CD14-positive monocyte (primary cell): ENCODE measurements at regions not wholly inside any gene's neighbourhood (a gene's known extent, or its start where the extent isn't known, plus 50 kb on each side); places are given as distances from the start of the nearest gene placed in this dataset.

ENCODE experiments used
- DNase-seq, 3 donors: peaks; one replicate each; pipeline ENCODE4 v3.0.0-alpha.2; 2011 to 2022
- H2AFZ ChIP-seq: 2 replicates; pipeline ENCODE4 v1.6.0; 2012; ENCODE audit warnings: mild to moderate bottlenecking, low read depth, low read length, inconsistent platforms; ENCODE audit not compliant: insufficient read depth, poor library complexity, severe bottlenecking
- H3K27ac ChIP-seq, 2 donors: 1 replicate in 1 of 2; 2 replicates in 1 of 2; pipeline ENCODE4 v1.5.1; 2012 to 2013; ENCODE audit warnings: low read length in 2 of 2, control low read depth in 1 of 2, inconsistent platforms in 1 of 2, low read depth in 1 of 2, mild to moderate bottlenecking in 1 of 2
- H3K27me3 ChIP-seq, 2 donors: one replicate each; pipeline versions ENCODE4 v1.6.0 to v1.6.1; 2011 to 2013; ENCODE audit warnings: low read length in 2 of 2; ENCODE audit not compliant: control insufficient read depth in 2 of 2, insufficient read depth in 2 of 2
- H3K36me3 ChIP-seq, 2 donors: replicated peaks in 1 of 2; 1 replicate in 1 of 2; 2 replicates in 1 of 2; pipeline versions ENCODE4 v1.5.1 to v1.6.1; 2012 to 2013; ENCODE audit warnings: low read length in 2 of 2, control low read depth in 1 of 2, inconsistent platforms in 1 of 2, mild to moderate bottlenecking in 1 of 2; ENCODE audit not compliant: insufficient read depth in 2 of 2, control insufficient read depth in 1 of 2
- H3K4me1 ChIP-seq, 2 donors: 1 replicate in 1 of 2; 2 replicates in 1 of 2; pipeline versions ENCODE4 v1.5.1 to v1.6.1; 2012 to 2013; ENCODE audit warnings: low read length in 2 of 2, control low read depth in 1 of 2, inconsistent platforms in 1 of 2, mild to moderate bottlenecking in 1 of 2, moderate library complexity in 1 of 2; ENCODE audit not compliant: insufficient read depth in 2 of 2, control insufficient read depth in 1 of 2
- H3K4me2 ChIP-seq: replicated peaks from 2 replicates; pipeline ENCODE3; 2012; ENCODE audit warnings: low read length, moderate library complexity, mild to moderate bottlenecking; ENCODE audit not compliant: poor library complexity, severe bottlenecking; ENCODE audit errors: extremely low read depth
- H3K4me3 ChIP-seq, 3 experiments: fragments of 200-600 bp in 1 of 3; sonication (generic) in 1 of 3; replicated peaks in 1 of 3; 1 replicate in 2 of 3; 2 replicates in 1 of 3; pipeline ENCODE4 v1.5.1; 2011 to 2013; ENCODE audit warnings: low read length in 3 of 3, mild to moderate bottlenecking in 3 of 3, control low read depth in 2 of 3, low read depth in 2 of 3, inconsistent platforms in 1 of 3, moderate library complexity in 1 of 3
- H3K79me2 ChIP-seq: 2 replicates; pipeline ENCODE4 v1.6.0; 2012; ENCODE audit warnings: mild to moderate bottlenecking, control low read depth, inconsistent platforms, low read length, moderate library complexity; ENCODE audit not compliant: insufficient read depth
- H3K9ac ChIP-seq: 2 replicates; pipeline ENCODE4 v1.6.0; 2017; ENCODE audit warnings: low read length, mild to moderate bottlenecking; ENCODE audit not compliant: insufficient read depth, poor library complexity, severe bottlenecking
- H3K9me3 ChIP-seq, 2 donors: replicated peaks in 1 of 2; 1 replicate in 1 of 2; 2 replicates in 1 of 2; pipeline versions ENCODE4 v1.5.1 to v1.6.1; 2012 to 2013; ENCODE audit warnings: low read length in 2 of 2, control low read depth in 1 of 2; ENCODE audit not compliant: control insufficient read depth in 1 of 2, insufficient read depth in 1 of 2
- H4K20me1 ChIP-seq: 2 replicates; pipeline ENCODE4 v1.6.0; 2012; ENCODE audit warnings: mild to moderate bottlenecking, low read length, control low read depth, moderate library complexity; ENCODE audit not compliant: insufficient read depth
- H3K27ac Mint-ChIP-seq, 7 donors: one replicate each; pipeline ENCODE4 v1.8.0; 2020; ENCODE audit warnings: mild to moderate bottlenecking in 7 of 7, mixed read lengths in 7 of 7, moderate library complexity in 6 of 7, inconsistent platforms in 2 of 7
- H3K27me3 Mint-ChIP-seq, 3 donors: one replicate each; pipeline ENCODE4 v1.8.0; 2021 to 2022; ENCODE audit warnings: low read depth in 3 of 3, mild to moderate bottlenecking in 3 of 3, mixed read lengths in 3 of 3, moderate library complexity in 3 of 3, inconsistent platforms in 1 of 3
- H3K36me3 Mint-ChIP-seq, 2 donors: one replicate each; pipeline ENCODE4 v1.8.0; 2020; ENCODE audit warnings: mixed read lengths in 2 of 2, inconsistent platforms in 1 of 2, mild to moderate bottlenecking in 1 of 2
- H3K4me1 Mint-ChIP-seq: one replicate; pipeline ENCODE4 v1.8.0; 2020; ENCODE audit warnings: mild to moderate bottlenecking, mixed read lengths
- H3K4me3 Mint-ChIP-seq, 2 donors: one replicate each; pipeline ENCODE4 v1.8.0; 2020; ENCODE audit warnings: mild to moderate bottlenecking in 2 of 2, mixed read lengths in 2 of 2, moderate library complexity in 1 of 2
- H3K9me3 Mint-ChIP-seq, 7 donors: one replicate each; pipeline ENCODE4 v1.8.0; 2020 to 2022; ENCODE audit warnings: mixed read lengths in 7 of 7, mild to moderate bottlenecking in 6 of 7, moderate library complexity in 6 of 7, inconsistent platforms in 2 of 7
- WGBS: methylation state at CpG from one replicate; pipeline ENCODE4 v1.1.5; 2013; ENCODE audit warnings: missing lambda C conversion rate; ENCODE audit not compliant: insufficient coverage; 5-methylcytosine and 5-hydroxymethylcytosine counted together
- intact Hi-C, 2 donors: fragments of 100-400 bp; cut with micrococcal nuclease; formaldehyde crosslinking; loops; one replicate each; pipeline versions ENCODE4 v1.15.0 to v1.15.1; 2023
- TF ChIP-seq, protein P1 (sequence below): fragments of 200-600 bp; IDR thresholded peaks from one replicate; pipeline ENCODE4 v1.8.0; 2022; ENCODE audit warnings: antibody characterized with exemption, mild to moderate bottlenecking

GRCh38 chr4:162988530-162988929 lies 178.2 kb downstream of the NAF1 start:
- no peak overlapping the region for H3K4me3 ChIP-seq
- no peak overlapping the region for H3K4me2 ChIP-seq
- no peaks in the 10 kb centered on the region for H4K20me1 ChIP-seq
- no peaks in the 10 kb centered on the region for H3K36me3 ChIP-seq
- H3K27ac Mint-ChIP-seq, result no peak overlapping the region
- no peak overlapping the region for H2AFZ ChIP-seq
- peaks cover 5 to 10% of the 10 kb centered on the region in 2 donors for H3K9me3 ChIP-seq
- no peak overlapping the region for H3K9ac ChIP-seq
- H3K4me1 ChIP-seq, result no peaks in the 10 kb centered on the region
- H3K36me3 Mint-ChIP-seq, result no peaks in the 10 kb centered on the region
- peaks cover 0 to 7% (median 2%) of the 10 kb centered on the region in 7 donors for H3K9me3 Mint-ChIP-seq
- no peaks in the 10 kb centered on the region for H3K27me3 ChIP-seq
- DNase-seq, result no peak
- no peaks in the 10 kb centered on the region for H3K79me2 ChIP-seq
- TF ChIP-seq, protein P1, sequence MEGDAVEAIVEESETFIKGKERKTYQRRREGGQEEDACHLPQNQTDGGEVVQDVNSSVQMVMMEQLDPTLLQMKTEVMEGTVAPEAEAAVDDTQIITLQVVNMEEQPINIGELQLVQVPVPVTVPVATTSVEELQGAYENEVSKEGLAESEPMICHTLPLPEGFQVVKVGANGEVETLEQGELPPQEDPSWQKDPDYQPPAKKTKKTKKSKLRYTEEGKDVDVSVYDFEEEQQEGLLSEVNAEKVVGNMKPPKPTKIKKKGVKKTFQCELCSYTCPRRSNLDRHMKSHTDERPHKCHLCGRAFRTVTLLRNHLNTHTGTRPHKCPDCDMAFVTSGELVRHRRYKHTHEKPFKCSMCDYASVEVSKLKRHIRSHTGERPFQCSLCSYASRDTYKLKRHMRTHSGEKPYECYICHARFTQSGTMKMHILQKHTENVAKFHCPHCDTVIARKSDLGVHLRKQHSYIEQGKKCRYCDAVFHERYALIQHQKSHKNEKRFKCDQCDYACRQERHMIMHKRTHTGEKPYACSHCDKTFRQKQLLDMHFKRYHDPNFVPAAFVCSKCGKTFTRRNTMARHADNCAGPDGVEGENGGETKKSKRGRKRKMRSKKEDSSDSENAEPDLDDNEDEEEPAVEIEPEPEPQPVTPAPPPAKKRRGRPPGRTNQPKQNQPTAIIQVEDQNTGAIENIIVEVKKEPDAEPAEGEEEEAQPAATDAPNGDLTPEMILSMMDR, result no peak
- H3K4me3 Mint-ChIP-seq, result no peak overlapping the region
- peaks cover 0 to 4% (median 0%) of the 10 kb centered on the region in 3 donors for H3K27me3 Mint-ChIP-seq
- intact Hi-C loops, result no loop called here
- H3K4me1 Mint-ChIP-seq, result no peaks in the 10 kb centered on the region
- H3K27ac ChIP-seq, result no peak overlapping the region

GRCh38 chr4:162985131-162985530 lies 181.6 kb downstream of the NAF1 start:
- Histone ChIP-seq H3K4me1 (no peaks in the 10 kb centered on the region), H3K27ac (no peak overlapping the region), H3K79me2 (no peaks in the 10 kb centered on the region), H3K9ac (no peak overlapping the region), H3K4me2 (no peak overlapping the region), H3K36me3 (no peaks in the 10 kb centered on the region), H2AFZ (no peak overlapping the region), H3K9me3 (peaks cover 5 to 10% of the 10 kb centered on the region in 2 donors), H4K20me1 (no peaks in the 10 kb centered on the region), H3K4me3 (no peak overlapping the region), H3K27me3 (no peaks in the 10 kb centered on the region)
- Mint-ChIP-seq H3K27ac (no peak overlapping the region), H3K4me3 (no peak overlapping the region), H3K27me3 (peaks cover 0 to 4% (median 0%) of the 10 kb centered on the region in 3 donors), H3K9me3 (peaks cover 0 to 7% (median 4%) of the 10 kb centered on the region in 7 donors), H3K36me3 (no peaks in the 10 kb centered on the region), H3K4me1 (no peaks in the 10 kb centered on the region)
- intact Hi-C loops, result no loop called here
- TF ChIP-seq, protein P1, result no peak
- WGBS, result 91% methylated on average over 11 of the region's 13 CpGs
- no peak for DNase-seq
